Uterus (tissue), 2 donors: ENCODE measurements at regions not wholly inside any gene's neighbourhood (a gene's known extent, or its start where the extent isn't known, plus 50 kb on each side); places are given as distances from the start of the nearest gene placed in this dataset.

Source experiments
- CTCF ChIP-seq, 4 experiments: fragments of 200-600 bp in 2 of 4; fragments of 450-650 bp in 2 of 4; sonication (generic) in 2 of 4; IDR thresholded peaks; one replicate each; pipeline ENCODE4 v1.5.1; 2016 to 2019; ENCODE audit warnings: antibody characterized with exemption in 4 of 4, mild to moderate bottlenecking in 2 of 4, moderate library complexity in 1 of 4
- POLR2A ChIP-seq, 2 donors: fragments of 450-650 bp; IDR thresholded peaks; one replicate each; pipeline ENCODE4 v1.6.1; 2016; ENCODE audit warnings: antibody characterized with exemption in 2 of 2, mild to moderate bottlenecking in 1 of 2, moderate library complexity in 1 of 2

GRCh38 chr5:106784846-106785245 is 885.9 kb downstream of the EFNA5 start:
- TF ChIP-seq CTCF (IDR thresholded peaks at IDR 0.05) (no peak), POLR2A (IDR thresholded peaks at IDR 0.05) (no peak)
